Panc1 (cell line): ENCODE measurements at regions not wholly inside any gene's neighbourhood (a gene's known extent, or its start where the extent isn't known, plus 50 kb on each side); places are given as distances from the start of the nearest gene placed in this dataset.

Experiments
- ATAC-seq: fragments of 200-7000 bp; cut with Tn5 transposase; 2 replicates; pipeline ENCODE4 v1.9.1; 2020; ENCODE audit warnings: mild to moderate bottlenecking, moderate library complexity
- BruUV-seq: library from RNA; stranded (reverse); fragments of 400-500 nt; replicated peaks from 2 replicates; lab custom pipeline; 2021; lab: Mats Ljungman, UMichigan
- CTCF ChIA-PET: fragments of 300-600 bp; sonication (Branson Sonifier 250); formaldehyde crosslinking; loops from one replicate; lab custom pipeline; 2022; ENCODE audit warnings: antibody characterized with exemption; lab: Charles Lee
- POLR2A ChIA-PET: fragments of 300-600 bp; sonication (Branson Sonifier 250); formaldehyde crosslinking; loops from one replicate; lab custom pipeline; 2022; ENCODE audit warnings: antibody characterized with exemption; lab: Charles Lee
- DNase-seq: peaks from one replicate; pipeline ENCODE4 v3.0.0-alpha.2; 2010; ENCODE audit warnings: low read depth, low spot score
- H3K27ac ChIP-seq: 2 replicates; pipeline ENCODE4 v1.5.1; 2011; ENCODE audit warnings: mild to moderate bottlenecking, low read length, inconsistent platforms
- H3K27me3 ChIP-seq: fragments of 200-500 bp; sonication (Bioruptor generic); 2 replicates; pipeline ENCODE4 v1.6.0; 2014; ENCODE audit warnings: low read length, inconsistent platforms; ENCODE audit not compliant: control insufficient read depth, insufficient read depth
- H3K36me3 ChIP-seq: fragments of 200-500 bp; sonication (Bioruptor generic); 2 replicates; pipeline ENCODE4 v1.5.1; 2014; ENCODE audit warnings: inconsistent platforms, mild to moderate bottlenecking, low read length, moderate library complexity; ENCODE audit not compliant: control insufficient read depth, insufficient read depth
- H3K4me1 ChIP-seq: 2 replicates; pipeline ENCODE4 v1.5.1; 2011; ENCODE audit warnings: inconsistent platforms, mild to moderate bottlenecking, low read length, moderate library complexity; ENCODE audit not compliant: control insufficient read depth, insufficient read depth
- H3K4me3 ChIP-seq, 2 experiments: 2 replicates each; pipeline ENCODE4 v1.5.1; 2011 to 2012; ENCODE audit warnings: low read depth in 2 of 2, low read length in 2 of 2, mild to moderate bottlenecking in 2 of 2, inconsistent platforms in 1 of 2, moderate library complexity in 1 of 2
- H3K9me3 ChIP-seq: fragments of 200-500 bp; sonication (Bioruptor generic); 2 replicates; pipeline ENCODE4 v1.5.1; 2014; ENCODE audit warnings: low read depth, mild to moderate bottlenecking, inconsistent platforms, low read length, moderate library complexity; ENCODE audit not compliant: control insufficient read depth, insufficient read depth
- CTCF ChIP-seq: fragments of 450-650 bp; IDR thresholded peaks from 2 replicates; pipeline ENCODE4 v1.5.1; 2017; ENCODE audit warnings: mild to moderate bottlenecking
- POLR2AphosphoS5 ChIP-seq: IDR thresholded peaks from 2 replicates; pipeline ENCODE4 v1.6.1; 2012; ENCODE audit warnings: mild to moderate bottlenecking, low read depth, low read length, moderate library complexity
- SIN3A ChIP-seq: IDR thresholded peaks from 2 replicates; pipeline ENCODE4 v1.6.1; 2012; ENCODE audit warnings: low read depth, mild to moderate bottlenecking, low read length, moderate library complexity, borderline replicate concordance; ENCODE audit not compliant: insufficient read depth
- TCF7L2 ChIP-seq: IDR thresholded peaks from 2 replicates; pipeline ENCODE4 v1.6.1; 2011; ENCODE audit warnings: mild to moderate bottlenecking, low read depth, low read length, inconsistent platforms
- in situ Hi-C: cut with HindIII; loops from 2 replicates; pipeline ENCODE4 v1.10.0; 2016; ENCODE audit warnings: low sequenced_read_pairs, low pct_unique_long_range_greater_than_20kb
- intact Hi-C: fragments of 100-400 bp; cut with micrococcal nuclease; formaldehyde crosslinking; loops from one replicate; pipeline ENCODE4 v1.10.0; 2022; ENCODE audit not compliant: unreplicated experiment
- TF ChIP-seq, protein P1 (sequence below), 2 experiments: IDR thresholded peaks; 2 replicates each; pipeline ENCODE4 v1.6.1; 2011 to 2012; ENCODE audit warnings: low read depth in 2 of 2, control low read depth in 1 of 2, low read length in 1 of 2, mild to moderate bottlenecking in 1 of 2, moderate library complexity in 1 of 2; ENCODE audit not compliant: insufficient read depth in 1 of 2

DNA sequence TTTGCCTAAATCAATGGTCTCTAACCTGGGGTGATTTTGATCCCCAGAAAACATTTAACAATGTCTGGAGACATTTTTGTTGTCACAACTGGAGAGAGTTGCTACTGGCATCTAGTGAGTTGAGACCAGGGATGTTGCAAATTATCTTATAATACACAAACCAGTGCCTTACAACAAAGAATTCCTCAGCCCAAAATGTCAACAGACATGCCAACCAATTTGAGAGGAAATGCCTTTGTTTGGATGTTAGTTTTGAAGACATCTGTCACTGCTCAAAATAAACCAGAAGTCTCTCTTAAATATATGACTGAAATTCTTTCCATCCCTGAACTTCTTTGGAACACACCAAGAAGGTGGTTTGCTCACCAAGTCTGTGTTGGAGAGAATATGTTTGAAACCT, 336.9 kb upstream of the ATP2B1 start:
- no peaks in the 10 kb centered on the region for H3K27me3 ChIP-seq
- BruUV-seq: no TSS peak
- H3K4me1 ChIP-seq: no peaks in the 10 kb centered on the region
- in situ Hi-C loops: no loop called here
- H3K27ac ChIP-seq: no peak overlapping the region
- no peaks in the 10 kb centered on the region for H3K9me3 ChIP-seq
- no peak overlapping the region for H3K4me3 ChIP-seq
- DNase-seq: no peak
- intact Hi-C loops: no loop called here
- ATAC-seq: no peak
- TF ChIP-seq SIN3A (no peak), TCF7L2 (no peak), CTCF (no peak), POLR2AphosphoS5 (no peak)
- TF ChIP-seq, protein P1, sequence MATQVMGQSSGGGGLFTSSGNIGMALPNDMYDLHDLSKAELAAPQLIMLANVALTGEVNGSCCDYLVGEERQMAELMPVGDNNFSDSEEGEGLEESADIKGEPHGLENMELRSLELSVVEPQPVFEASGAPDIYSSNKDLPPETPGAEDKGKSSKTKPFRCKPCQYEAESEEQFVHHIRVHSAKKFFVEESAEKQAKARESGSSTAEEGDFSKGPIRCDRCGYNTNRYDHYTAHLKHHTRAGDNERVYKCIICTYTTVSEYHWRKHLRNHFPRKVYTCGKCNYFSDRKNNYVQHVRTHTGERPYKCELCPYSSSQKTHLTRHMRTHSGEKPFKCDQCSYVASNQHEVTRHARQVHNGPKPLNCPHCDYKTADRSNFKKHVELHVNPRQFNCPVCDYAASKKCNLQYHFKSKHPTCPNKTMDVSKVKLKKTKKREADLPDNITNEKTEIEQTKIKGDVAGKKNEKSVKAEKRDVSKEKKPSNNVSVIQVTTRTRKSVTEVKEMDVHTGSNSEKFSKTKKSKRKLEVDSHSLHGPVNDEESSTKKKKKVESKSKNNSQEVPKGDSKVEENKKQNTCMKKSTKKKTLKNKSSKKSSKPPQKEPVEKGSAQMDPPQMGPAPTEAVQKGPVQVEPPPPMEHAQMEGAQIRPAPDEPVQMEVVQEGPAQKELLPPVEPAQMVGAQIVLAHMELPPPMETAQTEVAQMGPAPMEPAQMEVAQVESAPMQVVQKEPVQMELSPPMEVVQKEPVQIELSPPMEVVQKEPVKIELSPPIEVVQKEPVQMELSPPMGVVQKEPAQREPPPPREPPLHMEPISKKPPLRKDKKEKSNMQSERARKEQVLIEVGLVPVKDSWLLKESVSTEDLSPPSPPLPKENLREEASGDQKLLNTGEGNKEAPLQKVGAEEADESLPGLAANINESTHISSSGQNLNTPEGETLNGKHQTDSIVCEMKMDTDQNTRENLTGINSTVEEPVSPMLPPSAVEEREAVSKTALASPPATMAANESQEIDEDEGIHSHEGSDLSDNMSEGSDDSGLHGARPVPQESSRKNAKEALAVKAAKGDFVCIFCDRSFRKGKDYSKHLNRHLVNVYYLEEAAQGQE (IDR thresholded peaks at IDR 0.05; ENCODE audit: insufficient read depth in 1 of 2, low read depth in 2 of 2, low read length in 1 of 2): no peak
- ChIA-PET CTCF (no interaction called here), POLR2A (no interaction called here)
- H3K36me3 ChIP-seq: no peaks in the 10 kb centered on the region

GRCh38 chr12:90044069-90044468, 335.4 kb upstream of the ATP2B1 start:
- no peaks in the 10 kb centered on the region for H3K27me3 ChIP-seq
- ChIA-PET POLR2A (no interaction called here), CTCF (no interaction called here)
- H3K4me1 ChIP-seq: no peaks in the 10 kb centered on the region
- no peaks in the 10 kb centered on the region for H3K9me3 ChIP-seq
- TF ChIP-seq TCF7L2: no peak
- TF ChIP-seq CTCF: no peak
- no peak for TF ChIP-seq SIN3A
- no peak for TF ChIP-seq POLR2AphosphoS5
- TF ChIP-seq, protein P1 (IDR thresholded peaks at IDR 0.05; ENCODE audit: insufficient read depth in 1 of 2, low read depth in 2 of 2, low read length in 1 of 2): no peak
- no peaks in the 10 kb centered on the region for H3K36me3 ChIP-seq
- no peak overlapping the region for H3K4me3 ChIP-seq
- in situ Hi-C loops (no loop called here), intact Hi-C loops (no loop called here)
- BruUV-seq: no TSS peak
- no peak overlapping the region for H3K27ac ChIP-seq
- DNase-seq (no peak), ATAC-seq (no peak)
